B cell (primary cell): ENCODE measurements at regions not wholly inside any gene's neighbourhood (a gene's known extent, or its start where the extent isn't known, plus 50 kb on each side); places are given as distances from the start of the nearest gene placed in this dataset.

ENCODE experiments used
- ATAC-seq: fragments of 200-7000 bp; cut with Tn5 transposase; one replicate; pipeline ENCODE4 v1.10.0; 2021; ENCODE audit warnings: low read depth, mild to moderate bottlenecking, moderate number of reproducible peaks, moderate library complexity
- CTCF ChIA-PET: fragments of 350-600 bp; sonication (Branson Sonifier 250); formaldehyde crosslinking; loops from one replicate; lab custom pipeline; 2021; ENCODE audit warnings: antibody characterized with exemption, inconsistent platforms; lab: Charles Lee
- POLR2A ChIA-PET: fragments of 350-600 bp; sonication (Branson Sonifier 250); formaldehyde crosslinking; loops from one replicate; lab custom pipeline; 2021; ENCODE audit warnings: antibody characterized with exemption; lab: Charles Lee
- DNase-seq: peaks from one replicate; pipeline ENCODE4 v3.0.0; 2013
- H2AFZ ChIP-seq: 2 replicates; pipeline ENCODE4 v1.6.1; 2012; ENCODE audit warnings: mild to moderate bottlenecking, low read depth, low read length; ENCODE audit not compliant: insufficient read depth, poor library complexity, severe bottlenecking
- H3K27ac ChIP-seq, 2 donors: 1 replicate in 1 of 2; 2 replicates in 1 of 2; pipeline ENCODE4 v1.5.1; 2012 to 2013; ENCODE audit warnings: low read length in 2 of 2, mild to moderate bottlenecking in 2 of 2, moderate library complexity in 1 of 2
- H3K27me3 ChIP-seq, 4 experiments: fragments of 200-600 bp in 1 of 4; sonication (generic) in 1 of 4; replicated peaks in 1 of 4; 1 replicate in 2 of 4; 2 replicates in 2 of 4; pipeline versions ENCODE4 v1.6.1 to v1.7.0; 2013 to 2016; ENCODE audit warnings: low read length in 3 of 4, mild to moderate bottlenecking in 2 of 4, mixed read lengths in 1 of 4, moderate library complexity in 1 of 4; ENCODE audit not compliant: insufficient read depth in 4 of 4, control insufficient read depth in 3 of 4; ENCODE audit errors: control extremely low read depth in 1 of 4
- H3K36me3 ChIP-seq, 2 experiments: replicated peaks in 1 of 2; 1 replicate in 1 of 2; 2 replicates in 1 of 2; pipeline versions ENCODE4 v1.6.1 to v1.7.1; 2013; ENCODE audit warnings: low read length in 1 of 2; ENCODE audit not compliant: insufficient read depth in 2 of 2, control insufficient read depth in 1 of 2; ENCODE audit errors: control extremely low read depth in 1 of 2, extremely low read depth in 1 of 2
- H3K4me1 ChIP-seq, 2 donors: fragments of 200-600 bp in 1 of 2; sonication (generic) in 1 of 2; 1 replicate in 1 of 2; 2 replicates in 1 of 2; pipeline versions ENCODE4 v1.5.1 to v1.6.1; 2013 to 2017; ENCODE audit warnings: low read length in 2 of 2; ENCODE audit not compliant: control insufficient read depth in 2 of 2, insufficient read depth in 2 of 2
- H3K4me2 ChIP-seq: replicated peaks from 2 replicates; pipeline ENCODE3; 2012; ENCODE audit warnings: mild to moderate bottlenecking, low read depth, low read length; ENCODE audit not compliant: poor library complexity, severe bottlenecking
- H3K4me3 ChIP-seq, 5 experiments: fragments of 200-600 bp in 1 of 5; sonication (generic) in 1 of 5; 1 replicate in 3 of 5; 2 replicates in 2 of 5; pipeline versions ENCODE4 v1.5.1 to v1.7.0; 2011 to 2016; ENCODE audit warnings: low read length in 4 of 5, mild to moderate bottlenecking in 4 of 5, low read depth in 2 of 5, control low read depth in 1 of 5, moderate library complexity in 1 of 5; ENCODE audit not compliant: insufficient read depth in 1 of 5; ENCODE audit errors: control extremely low read depth in 1 of 5, extremely low read depth in 1 of 5
- H3K79me2 ChIP-seq: fragments of 200-600 bp; sonication (generic); one replicate; pipeline ENCODE4 v1.6.0; 2016; ENCODE audit warnings: low read length; ENCODE audit not compliant: control insufficient read depth, insufficient read depth
- H3K9ac ChIP-seq: fragments of 200-600 bp; sonication (generic); 2 replicates; pipeline ENCODE4 v1.6.1; 2017; ENCODE audit warnings: mild to moderate bottlenecking, low read length, moderate library complexity
- H3K9me3 ChIP-seq, 3 donors: one replicate each; pipeline versions ENCODE4 v1.6.1 to v1.7.1; 2013; ENCODE audit warnings: low read length in 2 of 3; ENCODE audit not compliant: control insufficient read depth in 2 of 3, insufficient read depth in 1 of 3; ENCODE audit errors: control extremely low read depth in 1 of 3
- H4K20me1 ChIP-seq: 2 replicates; pipeline ENCODE4 v1.6.0; 2012; ENCODE audit warnings: mild to moderate bottlenecking, low read length; ENCODE audit not compliant: insufficient read depth, control insufficient read depth, poor library complexity, severe bottlenecking
- H3K27ac Mint-ChIP-seq: one replicate; pipeline ENCODE4 v1.8.0; 2021; ENCODE audit warnings: mixed read lengths
- H3K27me3 Mint-ChIP-seq: one replicate; pipeline ENCODE4 v1.8.0; 2021; ENCODE audit warnings: mixed read lengths
- H3K4me1 Mint-ChIP-seq: one replicate; pipeline ENCODE4 v1.8.0; 2021; ENCODE audit warnings: mixed read lengths
- H3K4me3 Mint-ChIP-seq: one replicate; pipeline ENCODE4 v1.8.0; 2021; ENCODE audit warnings: mixed read lengths
- H3K9me3 Mint-ChIP-seq: one replicate; pipeline ENCODE4 v1.8.0; 2022; ENCODE audit warnings: mixed read lengths; ENCODE audit not compliant: insufficient read depth
- EZH2 ChIP-seq: IDR thresholded peaks from 2 replicates; pipeline ENCODE4 v1.6.1; 2012; ENCODE audit warnings: borderline replicate concordance, low read depth, mild to moderate bottlenecking, moderate library complexity, low read length; ENCODE audit not compliant: insufficient read depth, poor library complexity, severe bottlenecking
- WGBS: methylation state at CpG from one replicate; pipeline ENCODE4 v1.1.5; 2013; ENCODE audit warnings: missing lambda C conversion rate; ENCODE audit not compliant: insufficient coverage; 5-methylcytosine and 5-hydroxymethylcytosine counted together
- intact Hi-C: fragments of 100-400 bp; cut with micrococcal nuclease; formaldehyde crosslinking; loops from one replicate; pipeline ENCODE4 v1.10.0; 2022
- TF ChIP-seq, protein P1 (sequence below): fragments of 200-600 bp; IDR thresholded peaks from one replicate; pipeline ENCODE4 v1.8.0; 2022; ENCODE audit warnings: antibody characterized with exemption, mild to moderate bottlenecking

DNA sequence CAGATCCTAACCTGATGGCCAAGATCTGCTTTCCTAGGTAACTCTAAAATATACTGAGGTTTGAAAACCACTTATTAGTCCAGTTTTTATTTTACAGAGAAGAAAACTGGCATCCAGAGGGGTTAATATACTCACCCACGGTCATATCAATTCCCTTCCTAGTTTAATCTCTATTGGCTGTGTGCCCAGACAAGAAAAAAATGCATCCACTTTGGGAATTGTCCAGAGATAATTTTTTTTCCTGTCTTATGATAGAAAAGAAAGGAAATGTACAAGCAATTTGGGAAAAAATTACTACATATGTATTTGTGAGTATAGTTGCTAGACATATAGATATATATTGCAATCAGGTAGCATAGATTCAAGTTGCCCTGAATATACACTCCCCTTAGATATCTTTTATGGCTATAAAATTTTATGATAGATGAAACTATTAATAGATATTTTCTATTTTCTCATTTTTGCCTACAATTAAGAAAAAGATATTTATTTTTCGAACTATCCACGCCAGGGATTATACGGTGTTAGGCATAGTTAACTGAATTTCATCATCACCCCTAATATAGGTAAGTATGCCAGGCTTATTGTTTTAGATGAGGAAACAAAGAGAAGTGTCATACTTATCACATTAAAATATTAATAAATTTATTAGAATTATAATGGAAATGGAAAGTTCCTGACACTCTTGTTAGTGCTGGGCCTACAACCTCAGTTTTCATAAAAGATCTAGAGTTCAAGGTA, 100.5 kb upstream of the SLC38A2 start:
- intact Hi-C loops = loop anchor here (2.0 kb wide), 2 partner anchors 14 to 16 kb away; no protein-coding TSS in a partner anchor

More for the DNA sequence above, 100.5 kb upstream of the SLC38A2 start:
- no peak overlapping the region for H3K9ac ChIP-seq
- H3K9me3 ChIP-seq = no peaks in the 10 kb centered on the region
- peak overlapping the region; percentile 72 for H3K27ac Mint-ChIP-seq
- H3K36me3 ChIP-seq = no peaks in the 10 kb centered on the region
- peaks cover 12 to 21% of the 10 kb centered on the region in 2 donors for H3K4me1 ChIP-seq
- DNase-seq (no peak), ATAC-seq (no peak)
- peak overlapping the region; percentile 58 for H3K4me2 ChIP-seq
- H4K20me1 ChIP-seq = no peaks in the 10 kb centered on the region
- CTCF ChIA-PET = interaction anchor here (1.1 to 1.4 kb wide), 2 partner anchors 12 to 14 kb away, joined by 3 to 4 read pairs; no protein-coding TSS in a partner anchor
- H3K4me1 Mint-ChIP-seq = peaks cover 18% of the 10 kb centered on the region
- no peaks in the 10 kb centered on the region for H3K27me3 Mint-ChIP-seq
- peaks cover 23% of the 10 kb centered on the region for H3K79me2 ChIP-seq
- peak overlapping the region in 1 of 2 donors; percentile 62 for H3K27ac ChIP-seq
- POLR2A ChIA-PET = no interaction called here
- no peaks in the 10 kb centered on the region for H3K9me3 Mint-ChIP-seq
- peak overlapping the region; percentile 63 for H2AFZ ChIP-seq
- no CpG with 5 or more reads among the region's 4 CpGs for WGBS
- TF ChIP-seq, protein P1, sequence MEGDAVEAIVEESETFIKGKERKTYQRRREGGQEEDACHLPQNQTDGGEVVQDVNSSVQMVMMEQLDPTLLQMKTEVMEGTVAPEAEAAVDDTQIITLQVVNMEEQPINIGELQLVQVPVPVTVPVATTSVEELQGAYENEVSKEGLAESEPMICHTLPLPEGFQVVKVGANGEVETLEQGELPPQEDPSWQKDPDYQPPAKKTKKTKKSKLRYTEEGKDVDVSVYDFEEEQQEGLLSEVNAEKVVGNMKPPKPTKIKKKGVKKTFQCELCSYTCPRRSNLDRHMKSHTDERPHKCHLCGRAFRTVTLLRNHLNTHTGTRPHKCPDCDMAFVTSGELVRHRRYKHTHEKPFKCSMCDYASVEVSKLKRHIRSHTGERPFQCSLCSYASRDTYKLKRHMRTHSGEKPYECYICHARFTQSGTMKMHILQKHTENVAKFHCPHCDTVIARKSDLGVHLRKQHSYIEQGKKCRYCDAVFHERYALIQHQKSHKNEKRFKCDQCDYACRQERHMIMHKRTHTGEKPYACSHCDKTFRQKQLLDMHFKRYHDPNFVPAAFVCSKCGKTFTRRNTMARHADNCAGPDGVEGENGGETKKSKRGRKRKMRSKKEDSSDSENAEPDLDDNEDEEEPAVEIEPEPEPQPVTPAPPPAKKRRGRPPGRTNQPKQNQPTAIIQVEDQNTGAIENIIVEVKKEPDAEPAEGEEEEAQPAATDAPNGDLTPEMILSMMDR = no peak
- no peak for TF ChIP-seq EZH2
- H3K4me3 Mint-ChIP-seq = peak overlapping the region; percentile 70
- peak overlapping the region in 1 of 5 experiments; percentile 43 for H3K4me3 ChIP-seq
- H3K27me3 ChIP-seq = no peaks in the 10 kb centered on the region
